ENCODE measurements at regions not wholly inside any gene's neighbourhood (a gene's known extent, or its start where the extent isn't known, plus 50 kb on each side); places are given as distances from the start of the nearest gene placed in this dataset.

DNA sequence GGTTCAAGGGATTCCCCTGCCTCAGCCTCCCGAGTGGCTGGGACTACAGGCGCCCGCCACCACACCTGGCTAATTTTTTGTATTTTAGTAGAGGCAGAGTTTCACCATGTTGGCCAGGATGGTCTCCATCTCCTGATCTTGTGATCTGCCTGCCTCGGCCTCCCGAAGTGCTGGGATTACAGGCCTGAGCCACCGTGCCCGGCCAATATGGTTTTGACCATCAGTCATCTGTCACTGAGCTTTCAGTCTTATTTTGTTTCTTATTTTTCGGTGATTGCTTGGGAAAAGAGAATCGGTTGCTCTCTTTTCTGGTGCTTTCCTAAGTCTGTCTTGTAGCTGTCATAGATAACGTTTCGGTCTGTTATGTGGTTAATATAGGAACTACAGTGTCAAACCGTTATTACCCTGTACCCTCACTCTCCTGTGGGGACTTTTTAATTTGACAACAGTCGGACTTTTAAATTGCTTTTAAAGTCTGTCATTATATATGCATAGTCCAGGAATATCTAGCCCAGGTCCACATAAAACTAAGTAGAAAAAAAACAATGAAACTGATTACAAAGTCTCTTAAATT is 453.4 kb downstream of the KCNJ18 start:
- TF ChIP-seq EZH2 (IDR thresholded peaks at IDR 0.05; ENCODE audit: borderline replicate concordance, low read depth, low read length, poor library complexity, severe bottlenecking) = no peak
- TF ChIP-seq, protein P1, sequence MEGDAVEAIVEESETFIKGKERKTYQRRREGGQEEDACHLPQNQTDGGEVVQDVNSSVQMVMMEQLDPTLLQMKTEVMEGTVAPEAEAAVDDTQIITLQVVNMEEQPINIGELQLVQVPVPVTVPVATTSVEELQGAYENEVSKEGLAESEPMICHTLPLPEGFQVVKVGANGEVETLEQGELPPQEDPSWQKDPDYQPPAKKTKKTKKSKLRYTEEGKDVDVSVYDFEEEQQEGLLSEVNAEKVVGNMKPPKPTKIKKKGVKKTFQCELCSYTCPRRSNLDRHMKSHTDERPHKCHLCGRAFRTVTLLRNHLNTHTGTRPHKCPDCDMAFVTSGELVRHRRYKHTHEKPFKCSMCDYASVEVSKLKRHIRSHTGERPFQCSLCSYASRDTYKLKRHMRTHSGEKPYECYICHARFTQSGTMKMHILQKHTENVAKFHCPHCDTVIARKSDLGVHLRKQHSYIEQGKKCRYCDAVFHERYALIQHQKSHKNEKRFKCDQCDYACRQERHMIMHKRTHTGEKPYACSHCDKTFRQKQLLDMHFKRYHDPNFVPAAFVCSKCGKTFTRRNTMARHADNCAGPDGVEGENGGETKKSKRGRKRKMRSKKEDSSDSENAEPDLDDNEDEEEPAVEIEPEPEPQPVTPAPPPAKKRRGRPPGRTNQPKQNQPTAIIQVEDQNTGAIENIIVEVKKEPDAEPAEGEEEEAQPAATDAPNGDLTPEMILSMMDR (conservative IDR thresholded peaks at IDR 0.05; ENCODE audit: low read depth, low read length) = no peak
- CTCF ChIA-PET = no interaction called here
- no peaks in the 10 kb centered on the region for H3K4me1 ChIP-seq (ENCODE audit: insufficient read depth, low read length, poor library complexity, severe bottlenecking)
- H3K27me3 ChIP-seq (replicated peaks; ENCODE audit: insufficient read depth, low read depth, low read length, poor library complexity) = no peaks in the 10 kb centered on the region
- H3K36me3 ChIP-seq (ENCODE audit: insufficient read depth, low read length, poor library complexity, severe bottlenecking) = no peaks in the 10 kb centered on the region
- no peak for DNase-seq (ENCODE audit: low spot score)
- BruUV-seq (replicated peaks) = no TSS peak
- intact Hi-C loops (cut with micrococcal nuclease; ENCODE audit: unreplicated experiment) = no loop called here
- H3K4me3 ChIP-seq (ENCODE audit: low read depth, low read length, poor library complexity, severe bottlenecking) = no peak overlapping the region
- H3K27ac ChIP-seq (ENCODE audit: low read depth, low read length, poor library complexity, severe bottlenecking) = no peak overlapping the region
- POLR2A ChIA-PET (ENCODE audit: low non-redundant PET) = no interaction called here
- peaks cover 74% of the 10 kb centered on the region for H3K9me3 ChIP-seq (ENCODE audit: low read depth, low read length, poor library complexity, severe bottlenecking)

DNA sequence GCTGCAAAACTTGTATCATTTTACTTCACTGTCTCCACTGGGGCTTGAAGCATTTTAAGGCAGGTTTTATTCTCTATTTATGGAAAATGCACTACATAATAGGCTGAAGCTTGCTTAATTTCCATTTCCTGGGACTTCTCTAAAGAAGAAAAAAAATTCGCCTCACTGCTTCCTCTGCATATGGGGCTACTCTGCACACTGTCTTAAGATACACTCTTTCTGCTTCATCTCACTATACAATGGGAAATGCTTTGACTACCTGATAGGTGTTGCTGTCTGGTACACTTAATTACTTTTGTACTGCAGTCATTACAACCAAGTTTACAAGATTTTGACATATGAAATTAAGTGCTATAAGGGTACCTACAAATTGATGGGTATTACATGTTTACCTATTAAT is 466.0 kb downstream of the KCNJ18 start:
- no peak for DNase-seq (ENCODE audit: low spot score)
- H3K27ac ChIP-seq (ENCODE audit: low read depth, low read length, poor library complexity, severe bottlenecking) = no peak overlapping the region
- intact Hi-C loops (cut with micrococcal nuclease; ENCODE audit: unreplicated experiment) = no loop called here
- H3K36me3 ChIP-seq (ENCODE audit: insufficient read depth, low read length, poor library complexity, severe bottlenecking) = no peaks in the 10 kb centered on the region
- ChIA-PET CTCF (no interaction called here), POLR2A (ENCODE audit: low non-redundant PET) (no interaction called here)
- TF ChIP-seq, protein P1 (conservative IDR thresholded peaks at IDR 0.05; ENCODE audit: low read depth, low read length) = no peak
- TF ChIP-seq EZH2 (IDR thresholded peaks at IDR 0.05; ENCODE audit: borderline replicate concordance, low read depth, low read length, poor library complexity, severe bottlenecking) = no peak
- no peaks in the 10 kb centered on the region for H3K4me1 ChIP-seq (ENCODE audit: insufficient read depth, low read length, poor library complexity, severe bottlenecking)
- BruUV-seq (replicated peaks) = no TSS peak
- H3K27me3 ChIP-seq (replicated peaks; ENCODE audit: insufficient read depth, low read depth, low read length, poor library complexity) = no peaks in the 10 kb centered on the region
- H3K9me3 ChIP-seq (ENCODE audit: low read depth, low read length, poor library complexity, severe bottlenecking) = peaks cover 31% of the 10 kb centered on the region
- H3K4me3 ChIP-seq (ENCODE audit: low read depth, low read length, poor library complexity, severe bottlenecking) = no peak overlapping the region

DNA sequence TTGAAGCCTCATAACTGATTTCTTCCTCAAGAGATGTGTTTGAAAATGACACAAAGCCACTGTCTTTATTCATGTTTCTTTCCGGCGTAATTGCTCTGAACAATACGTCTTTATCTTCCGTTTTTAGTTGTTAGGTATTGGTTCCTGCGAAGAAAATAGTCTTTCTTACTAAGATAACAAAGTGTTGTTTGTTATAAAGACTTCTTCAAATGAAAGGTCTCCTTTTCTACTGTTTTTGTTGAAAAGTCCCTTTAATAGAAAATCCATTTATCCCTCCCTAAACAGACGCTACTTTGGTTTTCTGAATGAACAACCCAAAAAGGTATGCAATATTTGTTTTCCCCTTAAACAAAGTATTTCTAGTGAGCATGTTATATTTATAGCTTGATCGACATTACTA is 469.1 kb downstream of the KCNJ18 start:
- intact Hi-C loops (cut with micrococcal nuclease; ENCODE audit: unreplicated experiment) = loop anchor here (10.0 kb wide), 3 partner anchors 47 to 497 kb away; no protein-coding TSS in a partner anchor
- no TSS peak for BruUV-seq (replicated peaks)
- CTCF ChIA-PET = no interaction called here

More for the DNA sequence above, 469.1 kb downstream of the KCNJ18 start:
- Histone ChIP-seq H3K27ac (ENCODE audit: low read depth, low read length, poor library complexity, severe bottlenecking) (no peak overlapping the region), H3K27me3 (replicated peaks; ENCODE audit: insufficient read depth, low read depth, low read length, poor library complexity) (no peaks in the 10 kb centered on the region), H3K4me3 (ENCODE audit: low read depth, low read length, poor library complexity, severe bottlenecking) (no peak overlapping the region), H3K9me3 (ENCODE audit: low read depth, low read length, poor library complexity, severe bottlenecking) (peaks cover 26% of the 10 kb centered on the region), H3K36me3 (ENCODE audit: insufficient read depth, low read length, poor library complexity, severe bottlenecking) (no peaks in the 10 kb centered on the region), H3K4me1 (ENCODE audit: insufficient read depth, low read length, poor library complexity, severe bottlenecking) (no peaks in the 10 kb centered on the region)
- no peak for DNase-seq (ENCODE audit: low spot score)
- TF ChIP-seq, protein P1 (conservative IDR thresholded peaks at IDR 0.05; ENCODE audit: low read depth, low read length) = no peak
- TF ChIP-seq EZH2 (IDR thresholded peaks at IDR 0.05; ENCODE audit: borderline replicate concordance, low read depth, low read length, poor library complexity, severe bottlenecking) = no peak
- POLR2A ChIA-PET (ENCODE audit: low non-redundant PET) = no interaction called here

Data from A673 (cell line).